IPS-18c (cell line): ENCODE measurements at regions not wholly inside any gene's neighbourhood (a gene's known extent, or its start where the extent isn't known, plus 50 kb on each side); places are given as distances from the start of the nearest gene placed in this dataset.
"Not testable (repeated sequence)": the region's sequence is repeated elsewhere in the genome, so short reads cannot be mapped to it uniquely, and the experiment has no call there.

Source experiments
- H3K4me3 ChIP-seq: 2 replicates; pipeline ENCODE4 v1.7.0; 2013; ENCODE audit warnings: low read depth, mild to moderate bottlenecking, low read length, moderate library complexity; ENCODE audit not compliant: insufficient read depth
- H3K9me3 ChIP-seq: one replicate; pipeline ENCODE4 v1.6.1; 2013; ENCODE audit warnings: mild to moderate bottlenecking, low read length, moderate library complexity; ENCODE audit not compliant: control insufficient read depth, insufficient read depth

DNA sequence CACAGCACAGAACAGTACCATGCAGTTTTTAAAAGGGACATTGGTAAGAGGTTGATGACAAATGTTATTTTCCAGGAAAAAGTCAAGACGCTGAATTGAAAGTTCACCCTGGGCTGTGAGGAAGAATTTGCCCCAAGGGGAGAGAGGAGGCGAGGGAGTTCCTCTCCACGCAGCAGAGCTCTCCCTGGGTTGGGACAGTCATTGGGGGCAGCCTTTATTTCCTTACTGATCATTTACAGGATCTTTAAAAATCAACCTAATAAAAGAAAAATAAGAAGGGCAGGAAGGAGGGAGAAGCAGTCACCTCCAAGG is 49.9 kb upstream of the WNT7B start:
- peak overlapping the region; percentile 59; the same call in 1 of the 2 replicates for H3K4me3 ChIP-seq
- no peaks in the 10 kb centered on the region for H3K9me3 ChIP-seq

DNA sequence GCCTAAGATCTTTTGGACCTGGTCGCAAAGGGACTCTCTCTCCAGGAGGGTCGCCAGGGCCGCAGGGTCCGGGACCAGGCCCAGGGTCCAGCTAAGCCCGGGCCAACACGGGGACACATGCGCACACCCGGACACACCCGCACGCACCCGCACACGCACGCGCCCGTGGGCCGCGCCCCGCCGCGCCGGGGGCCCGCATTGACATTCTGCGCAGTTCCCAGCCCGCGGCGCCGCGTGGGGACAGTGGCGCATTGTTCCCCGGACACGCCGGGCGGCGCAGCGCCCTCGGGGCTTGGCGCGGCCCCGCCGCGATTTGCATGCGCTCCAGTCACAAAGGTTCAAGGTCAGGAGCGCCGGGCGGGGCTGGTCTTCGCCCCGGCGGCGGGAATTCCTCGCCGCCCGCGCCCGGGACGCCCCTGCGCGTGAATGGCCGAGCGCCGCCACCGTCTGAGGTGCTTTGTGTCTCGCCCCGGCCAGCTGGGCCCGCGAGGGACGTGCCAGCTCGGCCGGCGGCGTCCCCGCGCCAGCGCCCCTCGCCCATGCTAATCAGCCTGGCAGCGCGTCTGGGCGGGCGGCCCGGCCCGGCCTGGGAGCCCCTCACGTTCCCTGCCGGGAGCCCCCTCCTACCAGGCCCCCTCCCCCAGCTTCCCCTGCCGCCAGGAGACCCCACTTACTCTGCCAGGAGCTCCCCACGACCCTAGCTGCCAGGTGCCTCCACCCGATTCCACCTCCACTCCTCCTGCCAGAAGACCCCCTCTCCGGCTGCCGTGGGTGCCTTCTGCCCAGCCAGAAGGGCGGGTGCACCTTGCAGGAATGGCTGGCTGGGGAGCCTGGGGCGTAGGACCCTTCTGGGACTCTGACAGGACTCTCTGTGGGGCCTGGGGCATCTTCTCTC is 50.5 kb upstream of the WNT7B start:
- H3K9me3 ChIP-seq, result no peaks in the 10 kb centered on the region
- peak overlapping the region; percentile 59 for H3K4me3 ChIP-seq

DNA sequence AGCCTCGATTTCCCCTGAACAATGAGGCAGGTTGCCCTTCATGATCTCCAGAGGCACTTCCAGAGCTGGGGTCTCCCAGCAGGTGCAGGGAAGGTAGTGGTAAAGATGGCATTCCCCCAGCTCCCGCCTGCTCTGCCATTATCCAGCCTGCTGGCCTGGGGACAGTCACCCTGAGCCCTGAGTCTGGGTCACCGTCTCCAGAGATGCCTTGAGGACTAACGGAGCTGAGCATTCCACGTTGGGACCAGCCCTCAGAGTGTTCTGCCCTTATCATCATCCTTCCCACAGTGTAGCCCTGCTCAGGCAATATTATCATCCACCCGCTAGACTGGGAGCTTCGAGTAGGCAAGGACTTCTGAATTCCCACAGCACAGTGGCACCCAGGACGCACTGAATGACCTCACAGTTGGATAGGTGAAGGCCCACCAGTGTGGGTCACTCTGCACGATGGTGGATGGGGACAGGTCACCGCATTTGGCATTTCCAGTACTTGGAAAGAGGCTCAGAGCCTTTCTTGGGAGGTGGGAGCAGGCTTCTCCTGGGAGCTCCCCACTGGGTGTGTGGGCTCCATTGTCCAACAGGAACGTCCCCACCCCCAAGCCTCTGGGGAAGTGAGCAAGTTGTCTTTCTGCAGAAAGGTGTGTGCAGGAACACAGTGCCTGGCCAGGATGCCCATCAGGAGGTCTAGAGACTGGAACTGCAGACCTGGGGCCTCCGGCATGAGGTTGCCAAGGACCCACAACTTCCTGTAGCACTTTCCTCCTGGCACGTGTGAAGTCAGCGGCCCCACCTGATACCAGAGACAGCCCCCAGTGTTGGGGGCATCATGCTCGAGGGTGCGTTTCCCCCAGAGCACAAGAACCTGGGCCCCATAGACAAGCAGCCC is 51.4 kb upstream of the WNT7B start:
- H3K9me3 ChIP-seq, result no peaks in the 10 kb centered on the region
- no peak overlapping the region; the same call in 1 of the 2 replicates for H3K4me3 ChIP-seq

DNA sequence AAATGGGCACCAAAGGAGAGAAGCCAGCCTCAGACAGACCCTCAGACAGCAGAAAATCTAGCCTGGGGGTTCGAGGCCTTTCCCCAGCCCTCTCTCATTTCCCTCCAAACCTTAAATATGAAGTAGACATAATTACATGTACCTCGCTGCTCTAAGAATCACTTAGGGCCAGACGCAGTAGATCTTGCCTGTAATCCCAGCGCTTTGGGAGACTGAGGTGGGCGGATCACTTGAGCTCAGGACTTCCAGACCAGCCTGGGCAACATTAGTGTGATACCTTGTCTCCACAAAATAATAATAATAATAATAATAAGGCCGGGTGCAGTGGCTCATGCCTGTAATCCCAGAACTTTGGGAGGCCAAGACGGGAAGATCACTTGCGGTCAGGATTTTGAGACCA is 52.1 kb upstream of the WNT7B start:
- Histone ChIP-seq H3K4me3 (no peak overlapping the region), H3K9me3 (no peaks in the 10 kb centered on the region)

DNA sequence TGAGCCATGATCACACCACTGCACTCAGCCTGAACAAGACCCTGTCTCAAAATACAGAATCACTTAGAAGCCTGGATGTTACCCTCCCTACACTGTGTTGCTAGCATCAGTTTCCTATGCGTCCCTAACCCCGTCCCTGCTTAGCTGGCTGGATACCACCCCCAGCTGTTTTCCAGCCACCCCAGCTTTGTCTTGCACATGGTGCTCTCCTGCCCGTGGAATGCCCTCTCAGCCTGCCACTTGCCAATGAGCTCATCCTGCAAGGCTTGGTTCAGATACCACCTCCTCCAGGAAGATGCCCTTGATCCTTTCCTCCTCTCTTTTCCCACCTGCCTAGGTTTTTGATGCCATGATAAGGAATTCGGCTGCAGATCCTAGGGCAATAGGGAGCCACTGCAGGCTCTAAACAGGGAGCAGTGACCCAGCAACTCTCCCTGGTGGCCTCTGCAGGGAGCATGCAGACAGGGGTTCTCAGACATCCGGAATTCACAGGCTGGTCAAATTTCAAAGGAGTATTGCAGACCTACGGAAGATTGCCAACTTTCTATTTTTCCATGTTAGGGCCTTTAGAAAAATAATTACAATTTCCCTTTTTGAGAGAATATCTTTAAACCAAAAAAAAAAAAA is 52.7 kb upstream of the WNT7B start:
- no peak overlapping the region for H3K4me3 ChIP-seq
- H3K9me3 ChIP-seq, result no peaks in the 10 kb centered on the region

DNA sequence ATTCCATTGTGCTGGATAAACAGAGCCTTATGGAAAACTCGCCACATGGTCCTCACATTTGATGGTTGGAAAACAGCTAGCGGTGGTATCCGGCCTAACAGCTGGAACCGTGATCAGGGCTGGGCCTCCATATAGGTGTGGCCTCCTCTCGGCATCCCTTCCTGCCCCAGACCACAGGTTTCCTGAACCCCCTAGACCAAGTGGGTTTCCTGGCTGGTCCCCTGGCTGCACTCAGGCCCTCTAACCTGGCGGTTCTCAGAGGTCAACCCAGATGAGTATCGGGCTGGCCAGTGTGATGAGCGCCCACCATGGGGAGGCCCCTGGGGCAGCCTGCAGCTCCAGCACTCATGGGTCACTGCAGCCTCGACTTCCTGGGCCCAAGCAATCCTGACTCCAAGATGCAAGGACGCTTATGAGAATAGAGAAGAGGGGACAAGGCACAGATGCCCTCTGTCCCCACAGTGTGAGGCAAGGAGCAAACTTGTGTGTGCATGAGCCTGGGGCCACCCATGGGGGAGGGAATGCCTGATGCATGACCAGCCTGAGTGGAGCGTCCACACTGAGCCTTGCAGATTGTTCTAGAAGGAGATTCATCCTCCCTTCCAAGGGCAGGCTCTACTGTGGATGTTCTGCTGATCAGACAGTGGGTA is 53.4 kb upstream of the WNT7B start:
- Histone ChIP-seq H3K4me3 (no peak overlapping the region), H3K9me3 (no peaks in the 10 kb centered on the region)

DNA sequence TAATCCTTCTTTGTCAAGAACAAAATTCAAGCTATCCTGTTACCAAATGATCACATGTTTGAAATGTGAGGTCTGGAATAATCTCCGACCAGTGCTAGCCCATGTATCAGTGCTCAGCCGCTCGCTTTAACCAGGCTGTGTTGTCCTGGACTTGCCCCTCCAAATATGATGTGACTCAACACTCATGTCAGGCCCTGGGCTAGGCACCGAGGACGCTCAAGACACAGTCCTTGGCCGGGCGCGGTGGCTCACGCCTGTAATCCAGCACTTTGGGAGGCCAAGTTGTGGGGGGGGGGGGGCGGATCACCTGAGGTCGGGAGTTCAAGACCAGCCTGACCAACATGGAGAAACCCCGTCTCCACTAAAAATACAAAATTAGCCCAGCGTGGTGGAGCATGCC is 54.1 kb upstream of the WNT7B start:
- Histone ChIP-seq H3K4me3 (no peak overlapping the region), H3K9me3 (no peaks in the 10 kb centered on the region)

DNA sequence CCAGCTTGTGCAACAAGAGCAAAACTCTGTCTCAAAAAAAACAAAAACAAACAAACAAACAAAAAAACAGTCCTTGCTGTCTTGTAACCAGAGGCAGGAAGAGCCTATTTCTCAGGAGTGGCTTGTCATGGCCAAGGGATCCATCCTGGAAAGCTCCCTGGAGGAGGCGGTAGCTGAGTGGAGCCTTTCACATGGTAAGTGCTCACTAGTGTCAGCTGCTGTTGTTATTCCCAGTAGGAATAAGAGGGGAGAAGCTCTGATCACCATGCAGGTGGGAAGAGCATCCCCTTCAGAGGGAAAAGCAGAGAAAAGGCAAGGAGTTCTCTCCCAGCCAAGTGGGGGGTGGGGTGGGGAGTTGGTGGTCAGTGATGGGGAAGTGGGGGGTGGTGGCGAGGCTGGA is 54.6 kb upstream of the WNT7B start:
- Histone ChIP-seq H3K4me3 (no peak overlapping the region), H3K9me3 (no peaks in the 10 kb centered on the region)

DNA sequence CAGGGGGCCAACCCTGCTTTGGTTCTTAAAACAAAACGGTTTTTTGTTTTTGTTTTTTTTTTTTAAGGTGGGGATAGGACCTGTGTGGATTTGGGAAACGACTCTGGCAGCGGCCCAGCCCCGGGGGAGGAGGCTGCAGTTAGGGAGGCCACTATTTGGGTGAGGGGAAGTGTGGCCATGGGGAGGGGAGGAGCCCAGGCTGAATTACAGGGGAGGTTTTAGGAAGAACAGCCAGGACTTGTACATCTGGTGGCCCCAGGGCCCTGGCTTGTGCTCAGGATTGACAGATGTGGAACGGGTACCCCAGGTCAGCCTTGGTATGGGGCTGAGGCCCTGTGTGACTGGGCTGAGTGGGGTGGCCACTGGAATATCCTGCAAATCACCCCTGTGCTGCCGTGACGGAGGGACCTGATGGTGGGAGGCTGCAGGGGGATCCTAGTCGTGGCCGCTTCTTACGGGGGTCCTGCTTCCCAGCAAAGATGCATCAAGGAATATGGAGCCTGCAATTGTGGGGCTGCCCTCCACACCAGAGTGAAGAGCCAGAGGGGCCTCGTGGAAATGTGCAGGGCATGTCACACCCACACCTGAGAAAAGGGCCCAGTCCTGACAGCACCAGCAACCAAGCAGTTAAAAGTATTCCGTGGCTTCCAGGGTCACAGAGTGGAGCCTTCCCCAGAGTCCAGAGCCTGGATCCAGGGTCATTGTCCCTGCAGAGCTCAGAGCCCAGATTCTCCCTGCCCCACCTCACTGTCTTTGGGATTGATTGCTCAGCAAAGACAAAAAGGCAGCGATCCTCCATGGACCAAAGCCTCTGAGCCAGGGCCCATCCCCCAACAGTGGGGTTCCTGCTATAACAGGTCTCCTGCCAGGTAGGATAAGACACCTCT is 55.2 kb upstream of the WNT7B start:
- Histone ChIP-seq H3K4me3 (no peak overlapping the region; the same call in 1 of the 2 replicates), H3K9me3 (no peaks in the 10 kb centered on the region)

DNA sequence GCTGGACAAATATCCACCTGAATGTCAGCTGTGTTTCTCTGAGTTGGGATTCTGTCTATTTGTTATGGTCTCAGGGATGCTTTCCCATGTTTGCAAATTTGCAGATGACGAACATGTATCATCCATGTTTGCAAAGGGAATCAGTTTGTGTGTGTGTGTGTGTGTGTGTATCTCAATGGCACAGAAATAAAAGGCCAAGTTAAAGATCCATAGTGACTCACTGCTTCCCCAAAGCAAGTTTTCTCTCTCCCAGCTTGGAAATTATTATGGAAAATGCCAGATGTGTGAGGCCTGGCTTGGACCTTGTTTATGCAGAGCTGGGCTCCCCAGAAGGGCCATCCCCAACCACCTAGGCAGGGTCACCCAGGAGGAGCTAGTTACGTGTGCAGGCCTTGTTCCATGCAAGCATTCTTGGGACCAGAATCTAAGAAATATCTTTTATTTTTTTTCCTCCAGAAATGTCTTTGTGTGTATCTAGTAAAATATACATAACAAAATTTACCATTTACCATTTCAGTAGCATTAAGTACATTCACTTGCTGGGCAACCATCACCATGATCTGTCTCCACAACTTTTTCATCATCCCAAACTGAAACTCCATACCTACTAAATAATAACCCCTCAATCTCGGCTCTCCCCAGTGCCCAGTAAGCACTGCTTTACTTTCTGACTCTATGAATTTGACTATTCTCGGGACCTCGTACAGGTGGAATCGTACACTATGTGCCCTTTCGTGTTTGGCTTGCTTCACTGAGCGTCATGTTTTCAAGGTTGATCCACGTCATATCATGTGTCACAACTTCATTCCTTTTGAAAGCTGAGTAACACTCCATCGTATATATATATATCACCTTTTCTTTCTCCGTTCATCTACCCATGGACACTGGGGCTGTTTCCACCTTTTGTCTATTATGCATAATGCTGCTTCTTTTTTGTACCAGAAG is 56.6 kb upstream of the WNT7B start:
- H3K4me3 ChIP-seq, result no peak overlapping the region
- H3K9me3 ChIP-seq, result no peaks in the 10 kb centered on the region

DNA sequence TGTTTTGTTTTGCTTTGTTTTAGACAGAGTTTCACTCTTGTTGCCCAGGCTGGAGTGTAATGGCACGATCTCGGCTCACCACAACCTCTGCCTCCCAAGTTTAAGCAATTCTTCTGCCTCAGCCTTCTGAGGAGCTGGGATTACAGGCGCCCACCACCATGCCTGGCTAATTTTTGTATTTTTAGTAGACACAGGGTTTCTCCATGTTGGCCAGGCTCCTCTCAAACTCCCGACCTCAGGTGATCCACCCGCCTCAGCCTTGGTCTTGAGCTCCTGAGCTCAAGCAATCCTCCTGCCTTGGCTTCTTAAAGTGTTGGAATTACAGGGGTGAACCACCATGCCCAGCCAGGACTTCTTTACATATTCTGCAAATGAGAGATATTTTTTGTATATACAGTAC is 57.5 kb upstream of the WNT7B start:
- not testable (repeated sequence) for H3K9me3 ChIP-seq, H3K4me3 ChIP-seq

DNA sequence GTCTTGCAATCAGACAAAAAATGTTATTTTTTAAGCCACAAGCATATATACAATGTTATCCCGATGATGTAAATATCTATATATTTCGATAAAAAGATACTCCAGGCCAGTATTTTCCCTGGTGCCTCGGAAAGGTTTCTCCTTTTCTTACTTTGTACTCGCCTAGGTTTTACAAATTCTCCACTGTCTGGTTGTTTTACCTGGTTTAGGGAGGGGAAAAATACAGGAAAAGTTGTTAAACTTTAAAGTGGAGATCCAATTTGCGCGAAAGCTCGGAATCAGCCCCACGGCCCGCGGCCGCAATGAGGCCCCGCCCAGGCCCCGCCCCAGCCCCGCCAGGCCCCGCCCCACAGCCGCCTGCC is 58.4 kb upstream of the WNT7B start:
- Histone ChIP-seq H3K4me3 (peak overlapping the region; percentile 51), H3K9me3 (no peaks in the 10 kb centered on the region)

DNA sequence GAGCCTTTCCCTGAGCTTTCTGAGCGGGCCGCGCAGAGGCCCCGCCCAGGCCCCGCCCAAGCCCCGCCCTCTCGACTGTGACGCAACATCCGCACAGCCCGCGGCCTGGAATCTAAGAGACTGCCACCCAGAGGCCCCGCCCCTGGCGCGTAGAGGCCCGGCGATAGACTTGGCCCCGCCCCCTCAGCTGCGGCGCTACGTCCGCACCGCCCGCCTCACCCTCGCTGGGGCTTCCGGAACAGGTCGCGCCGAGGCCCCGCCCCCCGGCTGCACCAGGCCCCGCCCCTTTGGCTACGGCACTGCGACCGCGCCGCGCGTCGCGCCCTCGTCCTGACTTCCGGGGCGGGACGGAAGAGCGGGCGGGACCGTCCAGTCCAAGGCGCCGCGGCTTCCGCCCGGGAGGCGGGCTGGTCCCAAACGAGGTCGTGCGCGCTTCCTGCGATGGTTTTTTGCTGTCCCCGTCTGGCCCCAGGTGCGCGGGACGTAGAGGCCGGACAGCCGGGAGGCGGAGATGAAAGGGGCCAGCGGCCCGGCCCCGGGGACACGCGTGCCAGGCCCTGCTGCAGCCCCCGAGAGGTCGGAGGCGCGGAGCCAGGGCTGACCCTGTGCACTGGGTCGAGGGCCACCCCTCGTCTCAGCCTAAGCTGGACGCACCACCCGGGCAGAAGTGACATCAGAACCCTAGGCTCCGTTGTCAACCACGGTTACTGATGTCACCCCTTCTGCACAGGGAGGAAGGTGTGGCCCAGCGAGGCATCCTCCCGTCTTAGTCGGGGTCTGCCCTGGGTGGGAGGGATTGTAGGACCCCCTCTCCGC is 59.0 kb upstream of the WNT7B start:
- Histone ChIP-seq H3K9me3 (no peaks in the 10 kb centered on the region), H3K4me3 (peak overlapping the region; percentile 93)

DNA sequence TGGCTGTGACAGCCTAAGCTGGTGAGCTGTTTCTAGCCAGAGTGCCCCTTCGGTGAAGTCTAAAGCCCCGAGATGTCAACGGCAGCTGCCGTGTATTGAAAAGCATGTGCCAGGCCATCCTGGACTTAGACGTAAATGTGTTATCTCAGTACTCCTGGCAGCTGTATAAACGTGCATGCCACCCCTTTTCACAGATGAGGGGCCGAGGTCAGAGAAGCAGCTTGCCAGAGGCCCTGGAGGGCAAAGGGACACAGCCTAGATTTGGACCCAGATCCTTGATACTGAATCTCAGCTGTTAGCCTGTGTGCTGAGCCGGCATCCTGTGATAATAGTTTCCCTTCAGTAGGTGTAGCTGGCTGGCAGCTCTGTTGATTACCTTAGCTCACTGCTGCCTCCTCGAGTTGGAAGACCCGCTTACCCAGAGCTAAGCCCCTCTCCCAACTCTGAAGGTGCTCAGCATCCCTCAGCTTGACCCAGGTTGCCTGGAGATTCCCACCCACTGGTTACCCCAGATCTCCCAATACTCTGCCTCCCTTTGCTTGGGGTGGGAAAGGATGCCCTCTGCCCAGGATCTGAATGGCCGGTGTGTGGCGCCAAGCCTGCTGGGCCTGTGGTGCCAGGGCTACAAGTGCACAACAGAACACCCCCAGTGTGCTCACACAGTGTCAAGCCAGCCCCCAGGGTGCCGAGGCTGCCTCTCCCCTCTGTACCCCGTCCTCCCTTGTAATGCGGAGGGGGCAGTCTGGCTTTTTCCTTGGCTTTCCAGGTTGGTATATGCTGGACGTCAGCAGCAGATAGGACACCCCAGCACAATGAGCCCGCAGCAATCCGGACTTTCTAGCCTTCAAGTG is 59.8 kb upstream of the WNT7B start:
- no peaks in the 10 kb centered on the region for H3K9me3 ChIP-seq

More for the DNA sequence above, 59.8 kb upstream of the WNT7B start:
- peak overlapping the region; percentile 93 for H3K4me3 ChIP-seq
